ENCODE measurements at regions not wholly inside any gene's neighbourhood (a gene's known extent, or its start where the extent isn't known, plus 50 kb on each side); places are given as distances from the start of the nearest gene placed in this dataset.
A peak's percentile ranks its signal among the peaks of the same experiment; 100 is the strongest.
"Not testable (repeated sequence)": the region's sequence is repeated elsewhere in the genome, so short reads cannot be mapped to it uniquely, and the experiment has no call there.

DNA sequence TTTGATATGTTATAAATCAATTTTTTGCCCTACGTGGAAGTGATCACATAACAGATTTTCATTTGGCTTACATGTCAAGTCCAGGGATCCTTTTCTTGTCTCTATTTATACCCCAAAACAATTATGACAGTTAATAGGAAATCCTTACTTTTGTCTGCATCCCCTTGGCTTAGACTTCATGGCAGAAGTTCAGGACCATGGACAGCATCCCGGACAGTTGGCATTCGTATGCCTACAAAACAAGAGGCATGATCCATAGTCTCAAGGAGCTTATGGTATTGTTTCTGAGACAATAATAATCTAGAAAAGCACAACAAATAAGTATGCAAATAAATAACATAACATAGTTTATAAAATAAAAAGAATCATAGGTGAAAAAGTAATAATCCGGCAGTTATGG is 214.3 kb upstream of the GRIA1 start:
- TF ChIP-seq, protein P1, sequence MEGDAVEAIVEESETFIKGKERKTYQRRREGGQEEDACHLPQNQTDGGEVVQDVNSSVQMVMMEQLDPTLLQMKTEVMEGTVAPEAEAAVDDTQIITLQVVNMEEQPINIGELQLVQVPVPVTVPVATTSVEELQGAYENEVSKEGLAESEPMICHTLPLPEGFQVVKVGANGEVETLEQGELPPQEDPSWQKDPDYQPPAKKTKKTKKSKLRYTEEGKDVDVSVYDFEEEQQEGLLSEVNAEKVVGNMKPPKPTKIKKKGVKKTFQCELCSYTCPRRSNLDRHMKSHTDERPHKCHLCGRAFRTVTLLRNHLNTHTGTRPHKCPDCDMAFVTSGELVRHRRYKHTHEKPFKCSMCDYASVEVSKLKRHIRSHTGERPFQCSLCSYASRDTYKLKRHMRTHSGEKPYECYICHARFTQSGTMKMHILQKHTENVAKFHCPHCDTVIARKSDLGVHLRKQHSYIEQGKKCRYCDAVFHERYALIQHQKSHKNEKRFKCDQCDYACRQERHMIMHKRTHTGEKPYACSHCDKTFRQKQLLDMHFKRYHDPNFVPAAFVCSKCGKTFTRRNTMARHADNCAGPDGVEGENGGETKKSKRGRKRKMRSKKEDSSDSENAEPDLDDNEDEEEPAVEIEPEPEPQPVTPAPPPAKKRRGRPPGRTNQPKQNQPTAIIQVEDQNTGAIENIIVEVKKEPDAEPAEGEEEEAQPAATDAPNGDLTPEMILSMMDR (IDR thresholded peaks at IDR 0.05; ENCODE audit: insufficient read depth, low read depth, low read length, missing control alignments): no peak
- H3K4me3 ChIP-seq (ENCODE audit: low read depth, low read length): no peak overlapping the region
- DNase-seq (ENCODE audit: low read depth): peak; percentile 38

- not testable (repeated sequence) for H3K4me3 ChIP-seq (ENCODE audit: low read depth, low read length); DNase-seq (ENCODE audit: low read depth)
Measured at GRCh38 chr5:153296251-153296844, 194.1 kb upstream of the GRIA1 start.

GRCh38 chr5:153299891-153300290 is 190.6 kb upstream of the GRIA1 start:
- H3K4me3 ChIP-seq (ENCODE audit: low read depth, low read length): no peak overlapping the region
- DNase-seq (ENCODE audit: low read depth): no peak
- TF ChIP-seq, protein P1 (IDR thresholded peaks at IDR 0.05; ENCODE audit: insufficient read depth, low read depth, low read length, missing control alignments): no peak

DNA sequence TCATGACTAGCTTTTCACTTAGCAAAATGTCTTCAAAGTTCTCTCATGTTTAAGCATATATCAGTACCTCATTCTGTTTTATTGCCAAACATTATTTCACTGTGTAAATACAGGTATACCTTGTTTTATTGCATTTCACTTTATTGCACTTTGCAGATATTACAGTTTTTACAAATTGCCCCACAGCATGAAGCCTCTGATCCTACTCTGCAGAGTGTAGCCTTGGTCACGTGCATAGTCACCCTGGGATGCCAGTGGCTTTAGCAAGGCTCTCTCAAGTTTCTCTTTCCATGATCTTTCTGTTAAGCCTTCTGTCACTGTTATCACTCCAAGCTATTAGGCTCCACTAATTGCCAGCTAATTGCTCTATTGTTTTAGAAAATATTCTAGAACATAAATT is 182.2 kb upstream of the GRIA1 start:
- H3K4me3 ChIP-seq (ENCODE audit: low read depth, low read length): no peak overlapping the region
- TF ChIP-seq, protein P1 (IDR thresholded peaks at IDR 0.05; ENCODE audit: insufficient read depth, low read depth, low read length, missing control alignments): no peak
- DNase-seq (ENCODE audit: low read depth): no peak

- DNase-seq (ENCODE audit: low read depth): no peak
- no peak overlapping the region for H3K4me3 ChIP-seq (ENCODE audit: low read depth, low read length)
- TF ChIP-seq, protein P1 (IDR thresholded peaks at IDR 0.05; ENCODE audit: insufficient read depth, low read depth, low read length, missing control alignments): no peak
Measured at GRCh38 chr5:153318556-153318955, 171.9 kb upstream of the GRIA1 start.

GRCh38 chr5:153321478-153321877 is 169.0 kb upstream of the GRIA1 start:
- no peak overlapping the region for H3K4me3 ChIP-seq (ENCODE audit: low read depth, low read length)
- DNase-seq (ENCODE audit: low read depth): no peak
- TF ChIP-seq, protein P1 (IDR thresholded peaks at IDR 0.05; ENCODE audit: insufficient read depth, low read depth, low read length, missing control alignments): no peak

- no peak overlapping the region for H3K4me3 ChIP-seq (ENCODE audit: low read depth, low read length)
- TF ChIP-seq, protein P1 (IDR thresholded peaks at IDR 0.05; ENCODE audit: insufficient read depth, low read depth, low read length, missing control alignments): no peak
- no peak for DNase-seq (ENCODE audit: low read depth)
Measured at GRCh38 chr5:153340139-153340538, 150.3 kb upstream of the GRIA1 start.

Data from GM12865 (cell line).